GM19351 (cell line): ENCODE measurements at regions not wholly inside any gene's neighbourhood (a gene's known extent, or its start where the extent isn't known, plus 50 kb on each side); places are given as distances from the start of the nearest gene placed in this dataset.
"Not testable (repeated sequence)": the region's sequence is repeated elsewhere in the genome, so short reads cannot be mapped to it uniquely, and the experiment has no call there.

Source experiments
- ATAC-seq: cut with Tn5 transposase; IDR thresholded peaks from one replicate; pipeline ENCODE4 v1.9.1; 2021; ENCODE audit warnings: mild to moderate bottlenecking, moderate library complexity; ENCODE audit not compliant: unreplicated experiment

DNA sequence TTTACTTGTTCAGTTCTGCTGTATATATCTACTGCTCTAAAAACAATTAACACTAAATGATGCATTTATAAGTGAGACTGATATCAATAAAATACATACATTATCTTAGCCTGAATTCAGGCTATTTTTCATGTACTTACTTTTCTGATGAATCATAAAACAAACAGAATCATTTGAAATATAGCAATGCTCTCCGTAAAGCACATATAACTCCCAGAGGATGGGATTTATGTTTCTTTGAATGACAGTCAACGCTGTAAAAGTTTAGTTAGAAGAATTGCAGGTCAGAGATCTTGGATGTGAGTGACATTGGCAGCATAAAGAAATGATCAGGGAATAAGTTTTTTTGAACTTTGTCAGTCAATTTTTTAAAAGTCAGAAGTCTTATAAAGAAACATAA, 740.2 kb upstream of the NOVA1 start:
- ATAC-seq: no peak

DNA sequence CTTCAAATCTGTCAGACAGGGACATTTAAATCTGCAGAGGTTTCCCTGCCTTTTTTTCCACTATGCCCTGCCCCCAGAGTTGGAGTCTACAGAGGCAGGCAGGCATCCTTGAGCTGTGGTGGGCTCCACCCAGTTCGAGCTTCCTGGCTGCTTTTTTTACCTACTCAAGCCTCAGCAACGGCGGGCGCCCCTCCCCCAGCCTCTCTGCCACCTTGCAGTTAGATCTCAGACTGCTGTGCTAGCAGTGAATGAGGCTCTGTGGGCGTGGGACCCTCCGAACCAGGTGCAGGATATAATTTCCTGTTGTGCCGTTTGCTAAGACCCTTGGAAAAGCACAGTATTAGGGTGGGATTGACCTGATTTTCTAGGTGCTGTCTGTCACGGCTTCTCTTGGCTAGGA, 765.2 kb upstream of the NOVA1 start:
- not testable (repeated sequence) for ATAC-seq

DNA sequence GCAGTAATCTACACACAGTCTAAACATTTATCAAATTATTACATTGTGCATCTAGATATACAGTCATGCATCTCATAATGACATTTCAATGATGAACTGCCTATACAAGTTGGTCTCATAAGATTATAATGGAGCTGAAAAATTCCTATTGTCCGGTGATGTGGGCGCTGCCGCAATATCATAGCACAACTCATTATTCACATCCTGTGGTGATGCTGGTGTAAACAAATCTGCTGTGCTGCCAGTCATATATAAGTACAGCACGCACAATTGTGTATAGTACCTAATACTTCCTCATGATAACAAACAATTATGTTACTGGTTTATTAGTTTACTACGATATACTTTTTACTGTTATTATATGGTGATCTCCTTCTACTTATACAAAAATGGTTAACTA, 768.8 kb upstream of the NOVA1 start:
- no peak for ATAC-seq

DNA sequence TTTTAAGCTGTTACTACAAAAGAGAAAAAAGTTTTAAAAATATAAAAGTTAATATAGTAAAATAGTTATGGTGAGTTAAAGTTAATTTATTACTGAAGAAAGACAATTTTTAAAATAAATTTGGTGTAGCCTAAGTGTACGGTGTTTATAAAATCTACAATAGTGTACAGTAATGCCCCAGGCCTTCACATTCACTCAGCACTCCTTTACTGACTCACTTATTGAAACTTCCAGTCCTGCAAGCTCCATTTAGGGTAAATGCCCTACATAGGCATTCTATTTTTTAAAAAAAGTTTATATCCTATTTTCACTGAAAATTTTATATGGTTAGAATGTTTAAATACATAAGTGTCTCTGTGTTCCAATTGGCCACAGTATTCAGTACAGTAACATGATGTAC, 769.5 kb upstream of the NOVA1 start:
- no peak for ATAC-seq

DNA sequence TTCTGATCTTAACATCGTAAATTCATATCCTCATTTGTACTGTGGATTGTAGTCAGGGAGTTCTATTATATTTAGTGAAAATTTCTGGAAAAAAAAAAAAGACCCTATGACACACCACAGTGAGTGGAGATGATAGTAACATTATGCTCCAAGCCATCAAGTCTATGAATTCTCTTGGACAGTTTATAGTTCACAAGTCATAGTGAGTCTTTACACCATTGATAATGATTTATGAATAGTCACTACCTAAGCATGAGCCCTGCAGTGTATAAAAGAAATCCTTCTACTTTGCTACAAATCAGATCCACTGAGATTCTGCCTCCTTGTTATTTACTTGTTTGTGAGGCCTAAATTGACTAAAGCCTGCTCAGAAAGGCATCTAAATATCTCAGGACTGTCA, 772.2 kb upstream of the NOVA1 start:
- ATAC-seq: no peak

DNA sequence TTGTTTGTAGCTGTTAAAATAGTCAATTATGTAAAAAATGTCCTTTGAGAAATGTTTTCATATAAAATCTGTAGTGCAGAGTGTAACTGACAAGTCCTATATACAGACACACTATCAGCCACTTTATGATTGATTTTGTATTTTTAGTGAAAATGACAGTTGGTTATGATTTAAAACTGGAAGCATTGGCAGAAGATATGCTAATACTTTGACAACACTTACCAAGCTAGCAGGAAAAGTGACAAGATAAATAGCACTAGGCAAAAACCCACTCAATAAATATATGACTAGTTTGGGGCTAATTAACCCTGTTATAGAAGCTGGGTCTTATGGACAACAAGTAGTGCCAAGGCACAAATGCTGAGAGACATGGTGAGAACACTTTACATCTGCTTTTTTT, 772.9 kb upstream of the NOVA1 start:
- ATAC-seq: no peak

DNA sequence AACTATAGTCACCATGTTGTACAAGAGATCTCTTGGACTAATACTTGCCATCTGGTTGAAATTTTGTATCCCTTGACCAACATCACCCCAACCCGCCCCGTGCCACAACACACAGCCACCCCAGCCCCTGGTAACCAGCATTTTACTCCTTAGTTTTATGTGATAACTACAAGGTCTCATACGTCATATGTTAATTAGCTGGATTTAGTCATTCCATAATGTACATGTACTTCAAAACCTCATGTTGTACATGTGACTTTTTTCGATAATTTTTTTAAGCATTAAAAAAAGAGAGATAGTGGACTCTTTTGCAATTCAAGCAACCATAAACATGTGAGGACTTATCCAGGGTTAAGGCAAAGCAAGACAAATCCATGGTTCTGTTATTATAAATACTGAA, 773.4 kb upstream of the NOVA1 start:
- no peak for ATAC-seq

DNA sequence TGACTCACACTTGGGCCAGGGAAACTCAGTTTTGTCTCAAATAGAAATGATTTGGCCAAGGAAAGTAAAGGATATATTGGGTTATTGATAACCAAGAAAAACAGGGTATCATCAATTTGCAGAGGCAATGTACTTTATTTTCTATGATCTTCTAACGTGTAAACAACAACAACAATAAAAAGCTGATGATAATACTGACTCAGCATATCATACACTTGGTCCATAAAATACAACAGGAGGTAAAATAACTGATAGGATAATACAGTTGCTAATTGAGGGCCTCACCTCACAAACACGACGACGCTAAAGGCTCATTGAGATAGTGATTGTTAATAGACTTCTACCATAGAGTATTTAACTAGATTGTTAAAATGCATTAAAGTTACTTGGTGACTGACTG, 774.0 kb upstream of the NOVA1 start:
- ATAC-seq: no peak

DNA sequence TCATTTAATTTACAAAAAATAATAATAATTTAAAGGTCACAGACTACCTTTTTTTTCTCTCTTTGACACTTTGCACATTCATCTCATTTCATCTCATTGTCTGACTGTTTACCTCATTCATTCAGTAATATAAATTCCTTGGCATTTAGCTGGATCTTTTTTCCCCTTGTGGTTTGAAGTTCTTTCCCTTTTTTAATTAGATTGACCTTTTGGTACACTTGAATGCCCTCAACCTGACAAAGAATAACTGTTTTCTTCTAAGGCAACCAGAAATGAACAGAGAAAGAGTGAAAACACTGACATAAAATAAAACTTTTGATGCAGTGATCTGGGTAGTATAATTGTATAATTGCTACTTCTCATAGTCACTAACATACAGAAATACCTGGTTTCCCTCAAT, 774.9 kb upstream of the NOVA1 start:
- ATAC-seq: no peak

DNA sequence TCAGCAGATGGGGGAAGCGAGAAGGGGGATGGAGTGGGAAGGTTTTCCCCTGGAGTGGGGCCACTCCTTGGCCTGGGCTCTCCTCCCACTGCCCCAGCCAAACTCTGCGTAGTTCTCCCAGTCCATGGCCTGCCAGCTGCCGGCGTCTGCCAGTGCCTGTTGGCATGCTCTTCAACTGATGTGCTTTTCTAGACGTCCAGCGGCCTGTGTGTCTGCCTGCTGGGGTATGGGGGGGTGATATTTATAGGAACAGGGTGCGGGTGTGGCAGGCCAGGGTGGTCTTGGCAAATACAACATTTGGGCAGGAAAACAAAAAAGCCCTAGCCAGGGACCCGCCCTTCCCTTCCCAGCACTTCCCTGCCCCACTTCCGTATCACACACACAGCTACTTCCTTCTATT, 786.3 kb upstream of the NOVA1 start:
- no peak for ATAC-seq

DNA sequence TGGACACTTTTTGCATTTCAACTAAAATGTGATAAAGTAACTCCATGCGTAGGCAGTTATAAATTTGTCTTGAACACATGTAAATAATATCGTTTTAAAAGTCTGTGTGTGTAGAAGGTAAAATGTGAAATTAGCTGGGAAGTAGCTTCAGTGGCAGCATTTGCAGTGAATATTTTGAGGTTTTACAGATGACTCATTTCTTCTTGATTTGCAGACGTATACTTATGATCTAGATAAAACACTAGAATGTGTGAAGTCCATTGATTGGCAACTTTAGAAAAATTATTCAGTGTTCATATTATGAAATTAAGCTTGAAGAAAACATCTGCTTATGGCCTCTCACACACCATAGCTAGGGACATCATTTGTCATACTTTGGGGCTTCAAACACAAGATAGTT, 788.6 kb upstream of the NOVA1 start:
- no peak for ATAC-seq

DNA sequence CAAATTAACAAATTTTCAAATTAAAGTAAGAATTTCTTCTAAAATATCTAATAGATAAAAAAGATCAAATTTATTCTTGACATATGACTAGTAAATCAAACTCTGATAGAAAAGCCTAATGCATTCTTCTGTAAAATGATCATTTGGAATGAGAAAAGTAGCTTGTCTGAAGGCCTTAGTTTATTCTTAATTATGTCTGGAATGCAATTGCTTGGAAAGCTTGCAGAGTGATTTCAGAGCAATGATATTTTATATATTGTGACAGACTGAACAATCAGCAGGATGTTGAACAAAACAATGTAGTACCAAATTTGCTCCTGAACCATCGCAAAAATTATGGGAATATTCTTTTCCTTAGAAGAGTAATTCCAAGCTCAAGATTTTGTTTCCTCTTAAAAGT, 789.6 kb upstream of the NOVA1 start:
- ATAC-seq: no peak

DNA sequence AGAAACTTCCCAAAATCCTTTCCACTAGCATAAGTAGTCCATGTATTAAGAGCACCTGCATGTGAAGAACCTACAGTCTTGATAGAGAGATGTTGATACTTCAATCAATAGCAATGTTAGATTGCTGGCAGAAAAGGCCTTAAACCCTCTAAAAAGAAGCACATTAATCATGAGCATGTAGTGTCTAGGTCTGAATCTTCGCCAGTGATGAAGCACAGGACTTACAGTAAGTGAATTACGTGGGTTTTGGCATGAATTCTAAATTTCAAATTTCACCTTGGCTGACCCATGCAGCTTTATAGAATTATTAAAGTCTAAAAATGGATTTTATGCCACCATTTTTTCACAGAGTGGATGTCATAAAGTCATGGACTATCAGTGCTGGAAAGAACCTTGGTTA, 791.6 kb upstream of the NOVA1 start:
- ATAC-seq: no peak

DNA sequence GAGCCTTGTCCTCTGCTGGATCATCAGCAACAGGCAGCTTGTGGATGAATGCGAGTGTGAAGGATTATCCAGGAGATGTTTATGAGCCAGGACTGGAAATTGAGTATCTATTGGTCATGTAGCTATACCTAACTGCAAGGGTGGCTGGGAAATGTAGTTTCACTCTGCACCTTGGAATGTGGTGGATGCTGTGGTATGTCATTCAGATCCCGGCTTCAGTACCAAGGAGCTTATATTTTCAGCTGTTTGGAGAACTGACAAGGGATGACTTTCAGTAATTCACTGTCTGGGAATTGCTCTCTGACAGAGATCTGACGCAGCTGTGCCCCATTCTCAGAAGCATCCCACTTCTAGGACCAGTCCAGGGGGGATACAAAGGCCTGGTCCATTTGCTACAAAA, 792.3 kb upstream of the NOVA1 start:
- no peak for ATAC-seq

DNA sequence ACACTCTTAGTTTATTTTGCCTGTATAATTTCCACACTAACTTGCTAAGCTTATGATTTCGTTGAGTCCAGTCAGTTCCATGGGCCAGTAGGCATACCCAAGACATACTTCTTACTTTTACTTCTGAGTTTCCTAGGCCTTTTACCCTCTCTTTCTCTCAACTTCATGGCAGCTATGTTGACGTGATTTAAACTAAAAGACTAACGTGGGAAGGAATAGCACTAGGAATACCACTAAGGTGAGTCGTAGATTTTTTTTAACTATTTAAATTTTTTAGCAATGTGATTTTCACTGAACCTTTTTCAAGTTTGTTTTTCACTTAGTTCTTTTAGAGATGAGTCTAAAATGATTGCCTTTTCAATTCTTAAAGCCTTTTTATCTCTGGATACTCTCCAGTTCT, 793.5 kb upstream of the NOVA1 start:
- ATAC-seq: no peak

DNA sequence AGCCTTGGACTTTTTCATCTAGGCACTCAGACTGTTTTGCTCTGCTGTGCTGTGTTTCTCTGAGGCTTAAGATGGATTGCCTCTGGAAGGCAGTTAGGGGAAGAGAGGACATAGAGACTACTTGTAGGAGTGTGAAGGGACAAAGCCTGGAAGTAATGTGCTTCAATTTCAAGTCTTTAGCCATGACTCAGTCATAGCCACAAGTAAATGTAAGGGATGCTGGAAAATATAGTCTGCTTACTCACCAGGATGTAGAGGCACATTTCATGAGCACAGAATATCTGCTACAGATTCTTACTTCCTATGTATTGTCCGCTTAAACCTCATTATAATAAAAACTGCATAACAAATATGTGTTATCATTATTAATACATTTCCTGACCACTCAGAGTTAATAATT, 794.3 kb upstream of the NOVA1 start:
- ATAC-seq: no peak

DNA sequence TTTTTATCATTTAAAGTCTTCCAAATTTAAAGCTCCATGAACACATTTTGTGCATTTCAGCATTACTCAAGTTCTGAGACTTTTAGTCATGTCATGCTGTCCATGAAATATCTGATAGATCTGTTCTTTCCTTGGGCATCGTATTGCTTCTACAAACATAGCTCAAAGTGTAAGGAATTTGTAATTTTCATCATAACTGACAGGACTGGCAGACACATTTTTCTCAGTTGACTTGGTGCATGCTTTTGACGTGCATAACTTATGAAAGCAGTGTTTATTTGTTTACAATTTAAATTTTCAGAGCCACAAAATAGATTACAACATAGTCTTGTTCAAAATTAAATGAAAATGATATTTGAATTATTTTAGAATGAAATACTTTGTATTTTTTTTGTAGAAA, 812.1 kb upstream of the NOVA1 start:
- no peak for ATAC-seq

DNA sequence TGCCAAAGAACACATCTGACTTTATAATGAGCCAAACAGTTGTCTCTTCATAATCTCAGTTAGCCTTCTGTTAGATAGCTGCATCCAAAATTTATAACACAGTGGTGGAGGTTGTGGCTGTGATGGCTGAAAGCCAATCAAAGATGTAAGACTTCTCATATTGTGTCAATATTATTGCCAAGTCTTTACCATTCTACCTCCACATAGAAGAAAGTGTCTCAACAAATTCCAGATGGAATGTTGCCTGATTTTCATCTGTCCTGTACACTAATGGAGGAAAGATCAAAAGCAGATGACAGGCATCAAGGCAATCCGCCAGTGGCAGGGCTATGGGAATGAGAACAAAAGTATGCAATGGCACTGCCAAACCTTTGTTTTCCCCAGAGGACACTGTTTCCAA, 813.1 kb upstream of the NOVA1 start:
- ATAC-seq: no peak

DNA sequence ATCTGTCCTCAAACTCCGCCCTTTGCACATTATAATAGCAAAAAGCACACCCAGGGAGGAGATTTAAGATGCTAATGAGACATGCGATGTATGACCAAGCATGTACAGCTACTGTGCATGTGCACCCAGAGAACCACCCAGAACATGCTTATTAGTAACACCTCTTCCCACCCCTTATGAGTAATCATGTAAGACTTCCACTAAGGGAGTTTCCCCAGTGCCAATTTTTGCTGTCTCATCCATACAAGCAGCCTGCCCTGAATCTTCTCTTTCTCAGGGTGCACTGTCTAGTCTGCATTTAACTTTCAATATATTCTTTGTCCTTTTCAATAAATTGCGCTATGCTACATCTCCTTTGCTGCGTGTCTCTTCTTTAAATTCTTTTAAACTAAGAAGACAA, 830.0 kb upstream of the NOVA1 start:
- ATAC-seq: no peak

DNA sequence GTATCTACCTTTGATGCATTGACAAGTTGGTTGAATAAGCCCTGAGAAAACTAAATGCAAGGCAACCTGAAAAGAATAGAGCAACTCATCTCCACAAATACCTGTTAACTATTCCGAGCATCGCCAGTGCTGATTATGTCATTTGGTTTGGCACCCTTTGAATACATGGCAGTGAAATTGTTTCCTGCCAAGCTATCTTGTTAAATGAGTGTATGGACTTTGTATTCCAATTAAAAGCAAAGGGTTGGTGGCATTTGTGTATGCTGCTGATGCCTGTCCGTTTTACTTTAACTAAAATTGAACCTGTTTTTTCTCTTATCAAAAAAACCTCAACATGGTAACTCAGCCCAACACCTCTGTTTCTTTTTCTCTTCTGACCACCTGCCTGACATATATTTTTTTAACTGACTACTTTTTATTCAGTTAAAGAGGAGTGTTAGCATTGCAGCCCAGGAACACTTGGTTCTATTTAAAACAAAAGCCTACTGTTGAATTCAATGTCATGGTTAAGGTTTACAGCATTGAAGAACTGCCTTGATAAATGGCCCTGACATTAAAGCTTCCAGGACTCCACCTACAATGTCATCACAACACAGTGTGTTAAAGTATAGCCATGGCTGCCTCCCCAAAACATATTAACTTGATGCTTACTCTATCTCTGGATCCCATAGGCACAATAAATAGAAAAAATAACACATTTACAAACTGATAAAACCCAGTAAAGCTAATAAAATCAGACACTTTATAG, 838.3 kb upstream of the NOVA1 start:
- ATAC-seq: no peak

DNA sequence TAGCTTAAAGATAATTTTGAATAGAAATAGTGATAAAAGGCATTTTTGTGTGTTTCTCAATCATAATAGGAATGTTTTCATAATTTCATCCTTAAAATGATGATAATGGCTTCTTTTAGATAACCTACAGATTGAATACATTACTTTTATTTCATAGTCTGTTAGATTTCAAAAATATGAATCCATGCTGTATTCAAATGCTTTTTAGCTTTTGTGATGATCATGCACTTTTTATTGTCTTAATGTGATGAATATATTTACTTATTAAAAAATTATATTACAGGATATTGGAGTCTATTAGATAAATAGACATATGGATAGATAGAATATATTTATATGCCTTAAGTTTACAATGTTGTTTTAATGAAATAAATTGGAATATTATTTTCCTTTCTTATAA, 886.8 kb upstream of the NOVA1 start:
- ATAC-seq: no peak

DNA sequence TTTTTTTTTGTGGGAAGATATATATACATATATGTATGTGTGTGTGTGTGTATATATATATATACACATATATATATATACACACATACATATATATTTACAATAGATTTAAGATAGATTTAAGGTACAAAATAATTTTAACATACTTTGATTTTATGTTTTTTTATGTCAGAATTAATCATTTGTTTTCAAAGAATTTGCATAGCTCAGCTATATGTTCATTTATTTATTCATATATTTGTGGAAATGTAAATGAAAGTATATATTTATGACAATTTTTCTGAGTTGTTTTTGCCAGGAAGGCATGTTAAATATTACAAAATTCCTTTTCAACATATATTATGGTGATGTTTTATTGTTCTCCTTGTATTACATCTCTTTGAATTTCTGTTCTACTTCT, 887.4 kb upstream of the NOVA1 start:
- ATAC-seq: no peak

DNA sequence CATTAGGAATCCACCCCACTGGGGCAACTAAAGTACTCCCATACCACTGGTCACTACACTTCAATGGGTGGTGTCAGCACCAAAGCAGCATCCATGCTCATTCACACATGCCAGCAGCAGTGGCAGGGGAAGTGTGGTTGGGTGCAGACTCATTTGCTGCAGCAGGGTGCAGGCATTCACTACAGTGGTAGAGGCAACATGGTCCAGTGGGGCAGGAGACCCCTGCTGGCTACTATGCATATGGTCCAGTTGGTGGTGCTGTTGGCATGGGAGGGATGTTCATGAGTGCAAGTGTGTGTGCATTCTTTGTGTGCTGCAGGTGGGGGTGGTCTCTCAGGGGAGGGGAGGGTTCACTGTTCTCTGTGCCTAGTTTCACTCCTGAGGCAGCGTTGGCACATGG, 908.4 kb upstream of the NOVA1 start:
- no peak for ATAC-seq

DNA sequence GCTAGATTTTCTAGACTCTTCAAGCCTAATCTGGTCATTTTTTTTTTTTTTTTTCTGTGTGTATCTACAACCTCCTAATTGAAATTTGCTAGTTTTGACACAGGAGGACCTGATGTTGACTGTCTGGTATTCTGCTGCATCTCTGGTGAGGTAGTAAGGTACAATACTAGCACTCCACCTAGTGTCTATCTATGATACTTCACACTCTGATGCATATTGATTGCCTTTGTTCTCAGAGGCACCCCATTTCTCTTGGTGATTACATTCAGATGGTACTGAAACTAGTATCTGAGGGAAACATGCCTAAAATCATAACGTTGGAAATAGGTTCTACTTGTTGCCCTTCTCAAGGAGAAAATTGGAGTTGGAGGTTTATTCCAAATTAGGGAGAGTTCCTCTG, 930.5 kb upstream of the NOVA1 start:
- ATAC-seq: no peak
